ENCODE measurements at regions not wholly inside any gene's neighbourhood (a gene's known extent, or its start where the extent isn't known, plus 50 kb on each side); places are given as distances from the start of the nearest gene placed in this dataset.
"Not testable (repeated sequence)": the region's sequence is repeated elsewhere in the genome, so short reads cannot be mapped to it uniquely, and the experiment has no call there.

GRCh38 chr2:234265206-234265605 is 214.7 kb downstream of the SPP2 start:
- no peaks in the 10 kb centered on the region for H3K27me3 Mint-ChIP-seq (ENCODE audit: low read depth)
- peaks cover 5% of the 10 kb centered on the region for H3K36me3 Mint-ChIP-seq (ENCODE audit: low read depth)
- H3K4me1 Mint-ChIP-seq (ENCODE audit: low read depth), result peaks cover 27% of the 10 kb centered on the region
- H3K9me3 Mint-ChIP-seq, result peaks cover 10% of the 10 kb centered on the region
- no peak overlapping the region for H3K27ac Mint-ChIP-seq
- no peak overlapping the region for H3K4me3 Mint-ChIP-seq

GRCh38 chr2:234261736-234262135 is 211.2 kb downstream of the SPP2 start:
- Mint-ChIP-seq H3K4me3 (no peak overlapping the region), H3K9me3 (peaks cover 10% of the 10 kb centered on the region), H3K4me1 (ENCODE audit: low read depth) (peaks cover 22% of the 10 kb centered on the region), H3K36me3 (ENCODE audit: low read depth) (peaks cover 7% of the 10 kb centered on the region), H3K27me3 (ENCODE audit: low read depth) (no peaks in the 10 kb centered on the region), H3K27ac (no peak overlapping the region)

- Mint-ChIP-seq H3K27ac (no peak overlapping the region), H3K4me3 (peak overlapping the region; percentile 4), H3K4me1 (ENCODE audit: low read depth) (peaks cover 23% of the 10 kb centered on the region), H3K36me3 (ENCODE audit: low read depth) (peaks cover 4% of the 10 kb centered on the region), H3K27me3 (ENCODE audit: low read depth) (no peaks in the 10 kb centered on the region), H3K9me3 (peaks cover 10% of the 10 kb centered on the region)
Observed at GRCh38 chr2:234259440-234259839, 208.9 kb downstream of the SPP2 start.

- Mint-ChIP-seq H3K27ac (no peak overlapping the region), H3K36me3 (ENCODE audit: low read depth) (peaks cover 4% of the 10 kb centered on the region), H3K9me3 (peaks cover 10% of the 10 kb centered on the region), H3K4me3 (no peak overlapping the region), H3K4me1 (ENCODE audit: low read depth) (peaks cover 23% of the 10 kb centered on the region), H3K27me3 (ENCODE audit: low read depth) (no peaks in the 10 kb centered on the region)
Observed at GRCh38 chr2:234258562-234259141, 208.2 kb downstream of the SPP2 start.

GRCh38 chr2:234257859-234258561 is 207.5 kb downstream of the SPP2 start:
- H3K9me3 Mint-ChIP-seq, result peaks cover 8% of the 10 kb centered on the region
- no peak overlapping the region for H3K4me3 Mint-ChIP-seq
- H3K27ac Mint-ChIP-seq, result no peak overlapping the region
- H3K27me3 Mint-ChIP-seq (ENCODE audit: low read depth), result no peaks in the 10 kb centered on the region
- peaks cover 23% of the 10 kb centered on the region for H3K4me1 Mint-ChIP-seq (ENCODE audit: low read depth)
- peaks cover 4% of the 10 kb centered on the region for H3K36me3 Mint-ChIP-seq (ENCODE audit: low read depth)

- Mint-ChIP-seq H3K36me3 (ENCODE audit: low read depth) (peaks cover 6% of the 10 kb centered on the region), H3K9me3 (no peaks in the 10 kb centered on the region), H3K4me1 (ENCODE audit: low read depth) (peaks cover 25% of the 10 kb centered on the region), H3K4me3 (no peak overlapping the region), H3K27ac (no peak overlapping the region), H3K27me3 (ENCODE audit: low read depth) (peaks cover 7% of the 10 kb centered on the region)
Observed at GRCh38 chr2:234256516-234256915, 206.0 kb downstream of the SPP2 start.

GRCh38 chr2:234254783-234255521 is 204.4 kb downstream of the SPP2 start:
- H3K27ac Mint-ChIP-seq, result no peak overlapping the region
- no peaks in the 10 kb centered on the region for H3K9me3 Mint-ChIP-seq
- peaks cover 7% of the 10 kb centered on the region for H3K27me3 Mint-ChIP-seq (ENCODE audit: low read depth)
- peaks cover 23% of the 10 kb centered on the region for H3K4me1 Mint-ChIP-seq (ENCODE audit: low read depth)
- no peak overlapping the region for H3K4me3 Mint-ChIP-seq
- H3K36me3 Mint-ChIP-seq (ENCODE audit: low read depth), result peaks cover 6% of the 10 kb centered on the region

GRCh38 chr2:234252772-234253171 is 202.3 kb downstream of the SPP2 start:
- Mint-ChIP-seq H3K27ac (no peak overlapping the region), H3K27me3 (ENCODE audit: low read depth) (peaks cover 7% of the 10 kb centered on the region), H3K4me1 (ENCODE audit: low read depth) (peaks cover 9% of the 10 kb centered on the region), H3K4me3 (no peak overlapping the region), H3K9me3 (no peaks in the 10 kb centered on the region), H3K36me3 (ENCODE audit: low read depth) (peaks cover 6% of the 10 kb centered on the region)

GRCh38 chr2:234251326-234252271 is 201.1 kb downstream of the SPP2 start:
- Mint-ChIP-seq H3K4me1 (ENCODE audit: low read depth) (peaks cover 7% of the 10 kb centered on the region), H3K27me3 (ENCODE audit: low read depth) (peaks cover 7% of the 10 kb centered on the region), H3K4me3 (no peak overlapping the region), H3K27ac (no peak overlapping the region), H3K9me3 (no peaks in the 10 kb centered on the region), H3K36me3 (ENCODE audit: low read depth) (peaks cover 3% of the 10 kb centered on the region)

- peaks cover 7% of the 10 kb centered on the region for H3K27me3 Mint-ChIP-seq (ENCODE audit: low read depth)
- H3K4me1 Mint-ChIP-seq (ENCODE audit: low read depth), result peaks cover 7% of the 10 kb centered on the region
- H3K4me3 Mint-ChIP-seq, result no peak overlapping the region
- H3K9me3 Mint-ChIP-seq, result no peaks in the 10 kb centered on the region
- no peak overlapping the region for H3K27ac Mint-ChIP-seq
- H3K36me3 Mint-ChIP-seq (ENCODE audit: low read depth), result peaks cover 3% of the 10 kb centered on the region
Observed at GRCh38 chr2:234250926-234251325, 200.4 kb downstream of the SPP2 start.

- no peak overlapping the region for H3K27ac Mint-ChIP-seq
- H3K27me3 Mint-ChIP-seq (ENCODE audit: low read depth), result peaks cover 7% of the 10 kb centered on the region
- H3K9me3 Mint-ChIP-seq, result no peaks in the 10 kb centered on the region
- H3K4me1 Mint-ChIP-seq (ENCODE audit: low read depth), result peaks cover 8% of the 10 kb centered on the region
- no peak overlapping the region for H3K4me3 Mint-ChIP-seq
- peaks cover 3% of the 10 kb centered on the region for H3K36me3 Mint-ChIP-seq (ENCODE audit: low read depth)
Observed at GRCh38 chr2:234249873-234250272, 199.4 kb downstream of the SPP2 start.

- Mint-ChIP-seq H3K9me3 (no peaks in the 10 kb centered on the region), H3K36me3 (ENCODE audit: low read depth) (peaks cover 3% of the 10 kb centered on the region), H3K27ac (no peak overlapping the region), H3K4me3 (no peak overlapping the region), H3K4me1 (ENCODE audit: low read depth) (peaks cover 8% of the 10 kb centered on the region), H3K27me3 (ENCODE audit: low read depth) (peaks cover 7% of the 10 kb centered on the region)
Observed at GRCh38 chr2:234249034-234249735, 198.7 kb downstream of the SPP2 start.

GRCh38 chr2:234248213-234248710 is 197.8 kb downstream of the SPP2 start:
- H3K27ac Mint-ChIP-seq; H3K9me3 Mint-ChIP-seq; H3K4me3 Mint-ChIP-seq; H3K27me3 Mint-ChIP-seq (ENCODE audit: low read depth); H3K36me3 Mint-ChIP-seq (ENCODE audit: low read depth): not testable (repeated sequence)
- H3K4me1 Mint-ChIP-seq (ENCODE audit: low read depth), result peaks cover 15% of the 10 kb centered on the region

Measured in T-helper 1 cell treated with Interleukin-12 subunit alpha and Interleukin-12 subunit beta and Interleukin-4 antibody, amounts not matched to agents 30 μg/mL and 1 μg/mL, for 36 hours (primary cell).